Parathyroid adenoma (tissue), 2 donors: ENCODE measurements at regions not wholly inside any gene's neighbourhood (a gene's known extent, or its start where the extent isn't known, plus 50 kb on each side); places are given as distances from the start of the nearest gene placed in this dataset.

ENCODE experiments used
- H2AFZ ChIP-seq: fragments of 300-600 bp; sonication (generic); one replicate; pipeline ENCODE4 v1.7.0; 2017; ENCODE audit warnings: antibody characterized with exemption, mild to moderate bottlenecking
- H3K27ac ChIP-seq: fragments of 300-600 bp; sonication (generic); one replicate; pipeline ENCODE4 v1.7.0; 2017
- H3K27me3 ChIP-seq: fragments of 300-600 bp; sonication (generic); one replicate; pipeline ENCODE4 v1.7.0; 2017; ENCODE audit warnings: low read length; ENCODE audit not compliant: control insufficient read depth, insufficient read depth
- H3K36me3 ChIP-seq: fragments of 300-600 bp; sonication (generic); one replicate; pipeline ENCODE4 v1.7.0; 2017; ENCODE audit warnings: low read length; ENCODE audit not compliant: control insufficient read depth, insufficient read depth
- H3K4me1 ChIP-seq: fragments of 300-600 bp; sonication (generic); one replicate; pipeline ENCODE4 v1.7.0; 2017; ENCODE audit warnings: control low read depth
- H3K4me2 ChIP-seq: fragments of 300-600 bp; sonication (generic); one replicate; pipeline ENCODE4 v1.7.0; 2017; ENCODE audit warnings: low read length
- H3K4me3 ChIP-seq: fragments of 300-600 bp; sonication (generic); one replicate; pipeline ENCODE4 v1.7.0; 2017; ENCODE audit warnings: low read depth, low read length
- H3K79me2 ChIP-seq: fragments of 300-600 bp; sonication (generic); one replicate; pipeline ENCODE4 v1.7.0; 2017; ENCODE audit warnings: control low read depth
- H3K9ac ChIP-seq: fragments of 300-600 bp; sonication (generic); one replicate; pipeline ENCODE4 v1.7.0; 2017; ENCODE audit warnings: mild to moderate bottlenecking
- H3K9me3 ChIP-seq: fragments of 300-600 bp; sonication (generic); one replicate; pipeline ENCODE4 v1.7.0; 2017; ENCODE audit warnings: low read length; ENCODE audit not compliant: control insufficient read depth
- TF ChIP-seq, protein P1 (sequence below): fragments of 300-600 bp; sonication (generic); IDR thresholded peaks from one replicate; pipeline ENCODE4 v1.7.0; 2017; ENCODE audit warnings: antibody characterized with exemption, mild to moderate bottlenecking
- donor health status: primary hyperparathyroidism.

- Histone ChIP-seq H3K9me3 (no peaks in the 10 kb centered on the region), H2AFZ (no peak overlapping the region), H3K4me1 (no peaks in the 10 kb centered on the region), H3K4me3 (no peak overlapping the region), H3K79me2 (no peaks in the 10 kb centered on the region), H3K27ac (no peak overlapping the region), H3K9ac (no peak overlapping the region), H3K27me3 (no peaks in the 10 kb centered on the region), H3K4me2 (no peak overlapping the region), H3K36me3 (no peaks in the 10 kb centered on the region)
- TF ChIP-seq, protein P1, sequence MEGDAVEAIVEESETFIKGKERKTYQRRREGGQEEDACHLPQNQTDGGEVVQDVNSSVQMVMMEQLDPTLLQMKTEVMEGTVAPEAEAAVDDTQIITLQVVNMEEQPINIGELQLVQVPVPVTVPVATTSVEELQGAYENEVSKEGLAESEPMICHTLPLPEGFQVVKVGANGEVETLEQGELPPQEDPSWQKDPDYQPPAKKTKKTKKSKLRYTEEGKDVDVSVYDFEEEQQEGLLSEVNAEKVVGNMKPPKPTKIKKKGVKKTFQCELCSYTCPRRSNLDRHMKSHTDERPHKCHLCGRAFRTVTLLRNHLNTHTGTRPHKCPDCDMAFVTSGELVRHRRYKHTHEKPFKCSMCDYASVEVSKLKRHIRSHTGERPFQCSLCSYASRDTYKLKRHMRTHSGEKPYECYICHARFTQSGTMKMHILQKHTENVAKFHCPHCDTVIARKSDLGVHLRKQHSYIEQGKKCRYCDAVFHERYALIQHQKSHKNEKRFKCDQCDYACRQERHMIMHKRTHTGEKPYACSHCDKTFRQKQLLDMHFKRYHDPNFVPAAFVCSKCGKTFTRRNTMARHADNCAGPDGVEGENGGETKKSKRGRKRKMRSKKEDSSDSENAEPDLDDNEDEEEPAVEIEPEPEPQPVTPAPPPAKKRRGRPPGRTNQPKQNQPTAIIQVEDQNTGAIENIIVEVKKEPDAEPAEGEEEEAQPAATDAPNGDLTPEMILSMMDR, result no peak
These were observed 193.9 kb downstream of the MMUT start for GRCh38 chr6:49269190-49269589.

DNA sequence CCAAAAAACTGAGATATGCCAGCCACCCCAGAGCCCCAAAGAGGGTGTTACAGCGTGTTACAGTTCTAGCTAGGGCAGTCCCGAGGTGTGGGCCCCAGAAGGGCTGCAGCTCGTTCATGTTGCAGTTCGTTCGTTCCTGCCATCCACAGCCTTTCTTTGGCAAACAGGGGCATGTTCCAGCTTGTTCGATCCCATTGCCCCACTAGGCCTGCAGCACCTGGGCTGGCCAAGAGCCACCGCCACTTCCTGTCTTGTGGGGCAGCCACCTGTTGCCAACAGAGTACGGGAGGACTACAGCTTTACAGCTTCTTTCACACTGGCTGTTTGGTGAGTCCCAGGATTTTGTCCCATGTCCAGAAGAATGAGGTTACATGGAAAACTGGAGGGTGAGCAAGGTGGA, 198.1 kb downstream of the MMUT start:
- Histone ChIP-seq H3K36me3 (no peaks in the 10 kb centered on the region), H3K4me1 (no peaks in the 10 kb centered on the region), H3K9ac (no peak overlapping the region), H3K27ac (no peak overlapping the region), H3K4me3 (no peak overlapping the region), H2AFZ (no peak overlapping the region), H3K27me3 (no peaks in the 10 kb centered on the region), H3K4me2 (no peak overlapping the region), H3K79me2 (no peaks in the 10 kb centered on the region), H3K9me3 (no peaks in the 10 kb centered on the region)
- TF ChIP-seq, protein P1, result no peak

- Histone ChIP-seq H3K79me2 (no peaks in the 10 kb centered on the region), H3K4me2 (no peak overlapping the region), H3K9me3 (no peaks in the 10 kb centered on the region), H3K27ac (no peak overlapping the region), H3K36me3 (no peaks in the 10 kb centered on the region), H2AFZ (no peak overlapping the region), H3K27me3 (no peaks in the 10 kb centered on the region), H3K4me1 (no peaks in the 10 kb centered on the region), H3K9ac (no peak overlapping the region), H3K4me3 (no peak overlapping the region)
- TF ChIP-seq, protein P1, result no peak
These were observed 198.6 kb downstream of the MMUT start for GRCh38 chr6:49264496-49264895.

DNA sequence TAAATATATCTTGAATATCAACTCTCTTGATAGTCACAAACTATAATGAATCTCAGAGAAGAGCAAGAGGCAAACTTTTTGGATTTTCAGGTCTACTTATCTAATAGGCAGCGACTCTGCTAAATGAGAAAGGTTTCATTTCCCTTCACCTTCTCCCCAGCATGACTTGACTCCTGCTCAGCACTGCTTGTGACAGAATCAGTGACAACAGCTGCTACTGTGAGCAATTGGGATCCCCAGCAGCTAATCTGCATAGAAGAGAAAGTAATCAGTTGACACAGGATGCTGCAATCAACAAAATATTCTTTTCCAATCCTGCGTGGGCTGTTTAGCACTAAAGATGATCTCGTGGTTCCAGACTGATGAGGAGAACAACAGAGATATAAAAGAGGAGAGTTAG, 205.5 kb downstream of the MMUT start:
- no peak overlapping the region for H3K4me3 ChIP-seq
- H3K9ac ChIP-seq, result no peak overlapping the region
- no peaks in the 10 kb centered on the region for H3K9me3 ChIP-seq
- H3K36me3 ChIP-seq, result no peaks in the 10 kb centered on the region
- H3K27me3 ChIP-seq, result no peaks in the 10 kb centered on the region
- H3K4me1 ChIP-seq, result no peaks in the 10 kb centered on the region
- H3K4me2 ChIP-seq, result no peak overlapping the region
- H3K79me2 ChIP-seq, result no peaks in the 10 kb centered on the region
- no peak overlapping the region for H2AFZ ChIP-seq
- H3K27ac ChIP-seq, result no peak overlapping the region
- TF ChIP-seq, protein P1, result no peak

DNA sequence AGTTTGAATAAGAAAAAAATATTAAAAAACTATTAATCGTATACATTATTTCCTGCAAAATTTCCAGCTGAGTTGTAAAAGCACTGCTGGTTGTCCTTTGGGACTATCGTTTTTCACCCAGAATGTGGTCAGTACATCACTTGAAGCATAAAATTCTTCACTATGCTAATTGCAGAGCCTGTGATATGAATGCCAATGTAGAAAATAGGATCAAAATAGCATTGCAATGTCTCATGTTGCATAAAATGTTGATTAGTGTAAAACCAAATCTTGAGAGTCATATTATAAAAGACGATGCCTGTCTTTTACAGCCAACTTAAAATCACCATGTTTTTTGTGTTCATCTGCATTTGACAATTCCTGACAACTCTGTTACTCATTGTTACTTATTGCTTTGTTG, 207.7 kb downstream of the MMUT start:
- no peak overlapping the region for H3K27ac ChIP-seq
- H2AFZ ChIP-seq, result no peak overlapping the region
- no peak overlapping the region for H3K9ac ChIP-seq
- no peak overlapping the region for H3K4me3 ChIP-seq
- no peak overlapping the region for H3K4me2 ChIP-seq
- TF ChIP-seq, protein P1, result no peak
- H3K36me3 ChIP-seq, result no peaks in the 10 kb centered on the region
- no peaks in the 10 kb centered on the region for H3K79me2 ChIP-seq
- no peaks in the 10 kb centered on the region for H3K9me3 ChIP-seq
- H3K4me1 ChIP-seq, result no peaks in the 10 kb centered on the region
- no peaks in the 10 kb centered on the region for H3K27me3 ChIP-seq
